GM21529 (cell line): ENCODE measurements at regions not wholly inside any gene's neighbourhood (a gene's known extent, or its start where the extent isn't known, plus 50 kb on each side); places are given as distances from the start of the nearest gene placed in this dataset.

Source experiments
- ATAC-seq: cut with Tn5 transposase; IDR thresholded peaks from one replicate; pipeline ENCODE4 v1.9.1; 2021; ENCODE audit not compliant: unreplicated experiment

DNA sequence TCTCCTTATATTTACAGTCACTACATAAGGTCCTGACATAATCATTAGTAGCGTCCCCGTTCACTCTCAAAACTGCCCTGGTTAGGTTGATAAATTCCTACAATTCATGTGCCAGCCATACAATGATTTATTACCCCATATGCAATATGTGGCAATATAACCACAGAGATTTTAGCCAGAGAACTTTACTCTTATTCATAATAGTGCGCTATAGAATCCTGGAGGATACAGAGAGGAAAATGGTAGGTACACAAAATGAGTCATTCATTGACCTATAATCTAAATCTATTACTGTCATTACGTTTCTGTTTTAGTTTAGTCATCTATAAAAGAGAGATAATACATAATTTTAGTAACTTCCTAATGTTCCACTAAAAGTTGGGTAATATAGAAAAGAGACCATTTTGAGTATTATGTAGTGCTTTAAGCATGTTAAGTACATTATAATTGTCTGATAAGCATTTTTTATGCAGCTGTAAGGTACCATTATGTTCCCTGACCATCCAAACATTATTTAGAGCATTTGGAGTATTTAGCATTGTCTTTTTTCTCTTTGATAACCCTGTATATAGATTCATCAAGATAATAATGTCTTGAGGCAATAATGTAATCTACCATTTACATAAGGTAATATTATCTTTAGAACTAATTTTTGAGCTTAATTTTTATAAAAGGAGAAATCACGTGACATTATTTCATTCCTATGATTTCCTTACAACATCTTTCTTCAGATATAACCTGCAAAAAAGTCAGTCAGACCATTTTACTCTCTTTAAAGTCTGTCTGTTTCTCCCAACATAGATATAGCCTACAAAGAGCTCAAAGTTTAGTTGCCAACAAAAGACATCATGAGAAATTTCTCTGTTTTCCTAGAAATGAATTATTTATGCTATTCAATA, 655.5 kb upstream of the ZNF608 start:
- ATAC-seq, result no peak

DNA sequence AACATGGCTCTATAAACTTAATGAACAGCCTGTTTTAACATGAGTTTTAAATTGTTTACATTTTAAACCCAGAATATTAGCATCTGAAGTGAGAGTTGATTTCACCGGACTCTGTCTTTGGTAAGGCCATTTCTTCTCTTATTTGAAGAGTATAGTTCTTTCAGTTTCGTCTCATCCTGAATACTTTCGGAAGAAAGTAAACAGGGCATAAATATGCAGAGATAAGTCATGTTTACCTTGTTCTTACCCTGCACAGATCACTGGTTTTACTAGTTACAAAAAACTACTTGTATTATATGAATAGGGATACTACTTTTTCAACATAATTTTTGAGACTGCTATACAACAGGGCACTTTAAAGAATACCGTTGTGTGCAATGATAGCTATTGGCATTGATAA, 656.3 kb upstream of the ZNF608 start:
- ATAC-seq, result no peak

DNA sequence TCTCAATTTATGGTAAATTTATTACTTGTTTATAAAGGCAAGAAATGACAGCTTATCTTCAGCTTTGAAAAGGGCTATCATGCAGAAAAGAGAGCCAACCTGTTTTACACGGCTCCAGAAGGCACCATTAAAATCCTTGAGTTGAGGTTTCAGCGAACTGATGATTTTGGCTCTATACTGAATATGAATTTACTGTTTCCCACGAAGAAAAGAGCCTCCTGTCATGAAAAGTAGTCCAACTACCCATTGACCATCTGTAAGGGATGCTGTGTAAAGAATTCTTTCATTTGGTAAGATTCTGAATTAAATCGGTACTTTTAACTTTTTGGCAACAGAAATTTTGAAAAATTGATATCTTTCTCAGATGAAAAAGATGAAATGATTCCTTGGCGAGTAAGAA, 657.6 kb upstream of the ZNF608 start:
- no peak for ATAC-seq

DNA sequence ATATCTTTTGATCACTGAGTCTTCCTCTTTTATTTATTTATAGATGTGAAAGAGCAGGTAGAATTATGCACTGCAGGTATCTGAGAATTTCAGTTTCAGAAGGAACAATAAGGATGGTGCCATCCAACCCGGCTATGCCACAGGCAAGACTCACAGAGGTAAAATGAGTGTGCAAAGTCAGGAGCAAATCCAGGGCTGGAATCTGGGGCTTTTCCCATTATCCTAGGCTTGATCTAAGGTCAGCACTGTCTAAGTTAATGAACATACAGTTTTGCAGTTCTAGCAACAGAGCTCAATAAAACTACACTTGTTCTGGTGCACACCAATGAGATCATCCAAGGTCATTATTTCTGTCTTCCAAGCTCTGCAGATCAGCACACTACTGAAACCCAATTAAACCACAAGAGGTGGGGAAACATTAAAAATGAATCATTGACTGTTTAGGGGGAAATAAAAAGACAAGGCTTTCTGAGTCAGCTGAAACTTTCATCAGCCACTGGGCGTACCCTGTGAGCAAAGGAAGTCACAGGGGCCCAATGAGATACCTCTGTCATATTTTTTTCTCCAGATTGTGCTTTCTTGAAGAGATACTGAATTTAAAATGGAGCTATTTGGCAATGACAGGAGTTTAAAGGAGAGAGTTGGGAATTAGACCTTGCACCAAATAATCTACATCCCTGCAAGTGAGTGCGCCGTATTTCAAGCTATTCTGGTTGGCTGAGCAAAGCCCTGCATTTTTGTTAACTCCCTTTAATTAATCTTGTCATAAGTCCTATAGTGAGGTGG, 662.2 kb upstream of the ZNF608 start:
- peak; percentile 27 for ATAC-seq

DNA sequence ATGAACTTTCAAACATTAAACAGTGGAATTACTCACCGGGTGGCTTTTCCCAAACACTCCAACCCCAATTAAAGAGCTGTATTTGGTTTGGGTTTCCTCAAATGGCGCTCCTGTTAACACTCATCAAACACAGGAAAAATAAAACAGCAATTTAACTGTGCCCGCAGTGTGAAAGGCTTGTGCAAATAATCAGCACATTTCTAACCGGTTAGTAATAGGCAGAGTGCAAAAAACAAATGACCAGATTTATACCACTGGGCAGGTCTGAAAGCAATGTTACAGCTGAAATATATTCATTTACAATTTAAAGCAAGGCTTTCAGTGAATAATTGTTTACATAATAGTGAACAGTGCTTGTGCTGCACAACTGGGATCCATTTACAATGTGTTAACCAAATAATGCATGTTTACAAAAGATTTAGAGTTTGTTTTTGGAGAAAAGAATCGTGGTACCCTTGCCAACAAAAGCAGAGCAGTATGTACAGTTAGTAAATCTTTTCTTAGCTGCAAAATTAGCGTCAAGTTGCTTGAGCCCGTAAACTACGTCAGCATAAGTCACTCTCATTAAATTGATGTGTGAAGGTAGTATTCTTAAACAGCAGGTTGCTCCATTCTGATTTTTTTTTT, 662.9 kb upstream of the ZNF608 start:
- no peak for ATAC-seq

DNA sequence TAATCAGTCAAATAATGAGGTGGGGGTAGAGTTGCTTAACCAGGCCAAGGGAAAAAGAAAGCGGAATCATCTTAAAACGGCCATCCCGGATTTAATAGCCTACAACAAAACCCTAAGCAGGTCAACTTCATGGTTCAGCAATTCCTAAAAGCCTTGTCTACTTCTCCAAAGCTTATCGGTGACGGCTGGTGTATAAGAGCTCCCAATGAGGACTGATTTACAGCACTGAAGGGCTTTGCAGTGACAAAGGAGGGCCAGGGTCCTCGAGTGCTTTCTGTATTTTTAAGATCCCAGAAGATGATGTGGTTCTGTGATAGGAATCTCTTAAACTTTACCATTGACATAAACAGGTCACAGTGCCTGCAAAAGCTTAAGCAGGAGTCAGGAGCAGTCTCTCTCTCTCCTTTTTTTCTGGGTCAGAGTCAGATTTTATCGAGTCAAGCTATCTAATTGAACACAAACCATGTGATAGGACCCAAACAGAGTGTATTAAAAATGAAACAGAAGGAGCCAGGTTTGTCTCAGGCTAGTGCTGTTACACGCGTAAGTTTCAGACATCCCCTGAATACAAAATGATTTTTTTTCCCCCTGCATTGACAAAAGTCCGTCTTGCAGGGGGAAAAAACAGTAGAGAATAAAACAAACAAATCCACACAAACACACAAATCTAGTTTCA, 663.6 kb upstream of the ZNF608 start:
- ATAC-seq, result no peak

DNA sequence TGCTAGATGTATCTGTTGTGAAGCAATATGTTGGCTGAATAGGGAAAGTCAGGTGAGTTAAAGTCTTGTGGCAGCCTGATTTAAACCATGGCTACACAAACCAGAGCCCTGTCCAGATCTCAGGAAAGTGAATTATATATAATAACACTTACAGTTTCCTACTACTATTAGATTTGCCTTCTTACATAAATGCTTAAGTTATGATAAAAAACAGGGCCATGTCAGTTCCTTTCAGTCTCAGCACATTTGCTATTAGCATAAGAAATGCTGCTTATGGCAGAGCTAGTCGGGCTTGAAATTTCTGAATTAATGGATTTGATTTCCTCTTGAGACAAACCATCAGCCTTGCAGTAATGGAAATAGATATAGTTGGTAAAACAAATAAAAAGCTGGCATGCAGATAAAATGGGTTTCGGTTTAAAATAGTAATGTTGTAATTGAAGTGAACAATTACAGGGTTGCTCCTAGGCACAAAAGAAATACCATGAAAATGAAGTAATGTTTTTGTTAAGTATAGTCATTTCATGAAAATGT, 664.2 kb upstream of the ZNF608 start:
- ATAC-seq, result no peak

DNA sequence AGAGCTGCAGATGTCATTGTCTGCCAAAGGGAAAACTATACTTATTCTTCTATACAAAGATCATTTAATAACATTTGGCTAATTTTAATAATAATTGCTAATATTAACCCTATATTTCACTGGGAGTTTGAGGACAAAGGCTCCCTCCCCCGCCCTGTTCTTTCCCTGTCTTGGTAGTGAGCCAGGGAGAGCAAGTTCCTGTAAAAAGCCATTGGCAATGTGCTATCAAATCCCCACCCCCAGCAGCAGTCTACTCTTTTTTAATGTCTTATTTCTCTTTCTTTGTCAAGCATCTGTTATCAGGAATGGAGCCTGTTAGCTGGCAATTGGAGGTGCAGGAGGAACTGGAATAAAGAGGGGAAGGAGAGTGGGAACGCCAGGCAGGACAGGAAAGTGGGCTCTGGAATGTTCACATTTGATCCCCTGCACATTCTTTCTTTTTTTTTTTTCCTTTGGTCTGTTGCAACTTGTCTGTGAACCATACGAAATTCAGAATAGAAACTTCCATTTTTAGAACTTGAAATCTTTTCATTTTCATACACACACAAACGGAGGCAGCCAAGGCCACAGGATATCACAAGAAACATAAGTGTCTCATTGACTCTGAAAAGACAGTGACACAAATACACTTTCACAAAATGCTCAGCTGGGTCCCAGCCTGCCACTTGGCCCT, 664.8 kb upstream of the ZNF608 start:
- peak; percentile 61 for ATAC-seq

DNA sequence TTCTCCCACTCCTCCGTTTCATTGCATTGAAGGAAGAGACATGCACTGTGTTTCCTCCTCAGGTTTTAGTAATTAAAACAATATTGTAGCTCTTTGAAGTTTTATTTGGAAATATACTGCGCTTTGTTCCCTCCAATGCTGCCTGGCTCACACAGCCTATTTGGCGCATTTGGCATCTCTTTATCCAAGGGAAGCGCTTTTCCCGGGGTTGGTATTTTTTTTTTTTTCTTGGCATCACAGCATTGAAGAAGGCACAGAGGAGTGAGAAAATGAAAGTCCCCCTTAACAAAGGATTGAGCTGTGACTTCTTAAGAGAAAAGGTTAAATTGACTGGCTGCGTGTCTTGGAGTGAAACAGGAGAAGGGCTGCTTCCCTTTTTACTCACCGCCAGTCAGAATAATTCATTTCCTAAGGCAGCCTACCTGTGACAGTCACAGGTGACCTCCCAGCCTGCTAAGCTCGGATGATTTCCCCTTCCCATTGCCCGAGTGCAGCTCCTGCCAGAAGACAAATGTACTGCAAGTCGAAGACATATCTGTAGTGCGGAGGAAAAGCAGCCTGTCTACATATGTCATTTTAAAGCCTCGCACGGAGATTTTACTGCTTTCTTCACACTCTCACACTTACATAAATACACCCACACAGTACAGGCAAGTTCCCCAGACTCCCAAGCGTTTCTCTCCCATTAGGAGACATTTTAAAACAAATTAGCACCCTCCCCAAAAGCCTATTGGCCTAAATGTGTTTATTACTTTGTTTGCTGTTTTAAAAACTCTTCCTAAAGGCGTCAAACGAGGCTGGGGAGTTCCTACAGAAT, 665.5 kb upstream of the ZNF608 start:
- peak; percentile 62 for ATAC-seq

DNA sequence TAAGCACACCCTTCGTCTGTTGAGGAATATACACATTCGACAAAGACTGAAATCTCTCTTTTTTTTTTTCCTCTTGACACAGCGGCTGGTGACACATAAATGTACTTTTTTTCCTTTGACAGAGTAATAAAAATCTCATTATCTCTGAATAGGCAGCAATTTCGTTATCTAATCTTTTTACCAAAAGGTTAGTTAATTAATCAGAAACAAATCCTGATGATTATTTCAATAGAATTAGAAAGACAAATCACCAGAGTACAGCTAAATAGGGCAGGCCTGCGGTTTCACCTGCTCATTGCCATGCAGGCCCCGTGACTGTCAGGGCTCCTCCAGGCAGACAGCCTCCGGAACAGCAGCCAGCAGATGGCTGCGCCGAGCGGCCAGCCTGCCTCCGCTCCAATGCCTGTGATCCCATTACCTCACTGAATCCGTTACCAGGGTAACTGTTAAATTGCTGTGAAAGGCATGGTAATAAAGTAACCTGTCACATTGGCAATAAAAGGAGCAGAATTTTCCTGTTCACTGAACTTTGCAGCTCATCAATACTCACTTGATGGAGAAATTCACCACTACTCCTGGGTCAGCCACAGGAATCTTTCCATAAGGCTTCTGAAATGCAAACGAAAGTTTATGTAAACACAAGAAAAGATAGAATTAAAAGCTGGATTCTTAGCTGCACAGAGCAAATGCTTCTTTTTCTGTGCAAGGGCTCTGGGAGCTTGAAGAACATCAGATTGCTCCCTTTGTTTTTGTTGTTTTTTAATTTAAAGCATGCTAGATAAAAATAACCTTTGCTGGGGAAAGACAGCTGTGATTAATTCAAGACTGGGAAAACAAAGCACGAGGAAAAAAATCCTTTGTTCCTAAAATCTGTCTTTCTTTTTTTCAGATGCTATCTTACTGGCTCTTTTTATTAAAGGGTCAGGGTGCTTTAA, 666.4 kb upstream of the ZNF608 start:
- ATAC-seq, result peak; percentile 27

DNA sequence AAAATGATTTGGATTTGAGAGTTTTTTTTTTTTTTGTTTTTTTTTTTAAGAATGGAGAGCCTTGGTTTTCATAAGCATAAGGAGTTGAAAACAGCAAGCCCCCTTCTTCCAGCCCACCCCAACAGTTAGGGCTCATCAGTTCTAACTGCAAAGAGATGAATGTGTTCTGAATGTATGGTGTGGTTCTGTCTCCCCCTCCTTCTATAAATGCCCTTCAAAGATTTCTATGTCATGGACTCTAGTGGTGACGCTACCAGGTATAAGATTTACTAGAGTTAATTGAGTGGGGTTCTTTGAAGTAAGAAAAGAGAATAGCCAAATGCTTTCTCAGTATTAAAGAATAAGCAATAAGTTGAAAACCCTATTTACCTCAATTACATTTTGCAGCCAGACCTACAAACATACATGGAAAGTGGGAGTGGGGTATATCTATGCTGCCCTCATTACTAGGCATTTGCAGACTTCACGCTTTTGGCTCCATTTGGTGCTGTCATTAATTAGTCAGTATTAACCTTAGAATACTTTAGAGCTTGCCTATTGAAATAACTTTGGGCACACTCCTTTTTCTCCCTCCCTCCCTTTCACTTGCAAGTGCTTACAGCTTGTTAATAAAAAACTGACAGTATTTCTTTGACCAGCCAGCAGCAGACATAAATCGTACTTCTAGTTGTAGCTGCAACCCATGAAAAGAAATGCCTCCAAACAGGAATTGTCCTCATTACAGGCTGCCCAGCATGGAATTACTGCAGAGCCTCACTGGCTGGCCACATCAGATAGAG, 667.2 kb upstream of the ZNF608 start:
- no peak for ATAC-seq

DNA sequence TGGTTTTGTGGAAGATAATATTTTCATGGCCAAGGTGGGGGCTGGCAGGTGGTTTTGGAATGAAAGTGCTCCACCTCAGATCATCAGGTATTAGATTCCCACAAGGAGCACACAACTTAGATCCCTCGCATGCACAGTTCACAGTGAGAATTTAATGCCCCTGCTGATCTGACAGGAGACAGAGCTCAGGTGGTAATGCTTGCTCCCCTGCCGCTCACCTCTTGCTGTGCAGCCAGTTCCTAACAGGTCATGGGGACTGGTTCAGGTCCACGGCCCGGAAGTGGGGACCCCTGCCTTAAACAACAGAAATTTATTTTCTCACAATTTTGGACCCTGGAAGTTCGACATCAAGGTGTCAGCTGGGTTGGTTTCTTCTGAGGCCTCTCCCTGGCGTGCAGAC, 668.7 kb upstream of the ZNF608 start:
- no peak for ATAC-seq

DNA sequence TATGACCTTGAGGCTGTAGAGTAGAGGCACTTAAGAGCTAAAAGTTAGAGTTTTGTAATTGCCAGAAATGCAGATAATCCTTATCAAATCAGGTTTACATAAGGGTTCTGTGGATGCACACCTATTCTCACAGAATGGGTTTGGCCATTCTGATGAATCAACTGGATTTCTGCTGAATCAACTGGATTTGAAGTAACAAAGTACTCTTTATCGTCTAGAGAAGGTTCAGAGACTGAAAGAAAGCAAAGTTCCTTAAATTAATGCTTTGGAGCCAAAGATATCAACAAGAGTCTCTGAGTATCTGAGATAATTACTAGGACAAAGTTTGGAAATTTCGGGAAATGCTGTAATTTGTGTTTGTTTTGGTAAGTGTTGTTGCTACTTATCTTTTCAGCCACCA, 669.6 kb upstream of the ZNF608 start:
- no peak for ATAC-seq

DNA sequence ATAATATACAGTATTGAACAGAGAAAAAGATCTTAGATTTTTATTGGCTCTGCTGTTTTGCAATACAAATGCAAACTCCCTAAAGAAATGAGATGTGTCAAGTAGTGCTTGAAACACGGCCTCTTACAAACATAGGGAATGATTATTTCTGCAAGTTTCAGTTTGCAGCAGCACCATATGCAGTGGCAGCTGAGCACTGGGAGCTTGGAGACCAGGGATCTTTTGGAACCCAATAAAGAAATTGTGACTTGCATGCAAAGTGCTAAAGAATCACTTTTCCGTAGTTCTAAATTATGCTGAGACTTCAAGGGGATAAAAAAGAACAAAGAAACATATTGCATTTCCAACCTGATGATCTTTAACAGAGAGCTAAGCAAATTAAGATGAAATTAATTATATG, 674.6 kb upstream of the ZNF608 start:
- no peak for ATAC-seq

DNA sequence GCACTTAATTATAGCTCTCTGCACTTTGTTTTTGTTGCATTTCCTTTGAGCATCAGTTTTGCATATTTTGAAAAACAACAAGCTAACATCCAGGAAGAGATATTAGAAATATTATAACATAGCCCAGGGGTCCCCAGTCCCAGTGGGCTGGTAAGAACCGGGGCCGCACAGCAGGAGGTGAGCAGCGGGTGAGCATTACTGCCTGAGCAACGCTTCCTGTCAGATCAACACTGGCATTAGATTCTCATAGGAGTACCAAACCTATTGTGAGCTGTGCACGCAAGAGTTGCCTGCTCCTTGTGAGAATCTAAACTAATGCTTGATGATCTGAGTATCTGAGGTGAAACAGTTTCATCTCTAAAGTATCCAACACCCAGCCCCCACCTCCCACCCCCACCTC, 675.9 kb upstream of the ZNF608 start:
- ATAC-seq, result no peak

DNA sequence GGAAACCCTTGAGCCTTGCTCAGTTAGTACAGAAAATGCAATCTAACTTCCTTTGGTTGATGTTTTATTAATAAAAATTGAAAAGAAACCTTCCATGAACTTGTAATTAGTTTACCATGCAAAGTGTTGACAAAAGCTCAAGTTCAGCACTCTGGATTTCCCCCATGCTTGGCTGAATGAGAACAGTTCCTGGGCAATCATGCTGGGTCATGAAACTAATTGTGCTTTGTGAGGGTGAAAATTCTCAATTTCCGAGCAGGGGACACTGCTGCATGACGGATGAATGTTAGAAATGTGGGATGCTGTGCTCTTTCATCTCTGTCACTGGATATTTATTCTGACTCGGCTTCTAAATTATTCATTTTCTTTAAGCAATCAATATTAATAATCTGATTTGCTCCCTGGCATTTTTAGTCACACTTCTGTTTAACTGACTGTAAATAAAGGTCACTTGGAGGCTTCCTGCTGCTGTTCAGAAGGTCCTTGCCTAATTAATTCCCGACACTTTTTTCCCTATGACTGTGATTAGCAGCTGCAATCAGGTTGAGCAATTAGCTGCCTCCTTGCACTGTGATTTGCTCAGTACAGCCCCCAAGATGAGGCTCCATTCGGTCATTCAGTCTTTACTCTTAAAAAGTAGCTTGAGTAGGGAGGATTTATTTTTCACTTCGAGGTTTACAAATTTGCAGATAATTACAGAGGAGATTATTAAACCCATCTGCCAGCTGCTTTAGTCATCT, 678.1 kb upstream of the ZNF608 start:
- ATAC-seq, result no peak

DNA sequence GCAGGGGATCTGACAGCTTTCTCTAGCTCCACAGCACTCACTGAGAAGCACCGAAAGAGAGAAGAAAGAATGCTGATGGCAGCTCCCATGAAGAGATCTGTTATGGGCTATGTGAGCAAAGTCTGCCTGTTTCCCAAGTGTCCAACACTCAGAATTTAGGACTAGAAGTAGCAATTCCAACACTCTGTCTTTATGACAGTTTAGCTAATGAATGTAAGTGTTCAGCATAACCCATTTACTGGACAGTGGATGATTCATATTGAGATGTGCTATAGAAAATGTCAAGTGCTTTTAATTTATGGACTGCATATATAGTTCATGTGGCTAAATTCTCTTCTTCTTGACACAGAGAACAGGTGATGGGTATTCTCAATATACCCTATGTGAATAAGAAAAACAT, 683.1 kb upstream of the ZNF608 start:
- no peak for ATAC-seq
